ENCODE measurements at regions not wholly inside any gene's neighbourhood (a gene's known extent, or its start where the extent isn't known, plus 50 kb on each side); places are given as distances from the start of the nearest gene placed in this dataset.

DNA sequence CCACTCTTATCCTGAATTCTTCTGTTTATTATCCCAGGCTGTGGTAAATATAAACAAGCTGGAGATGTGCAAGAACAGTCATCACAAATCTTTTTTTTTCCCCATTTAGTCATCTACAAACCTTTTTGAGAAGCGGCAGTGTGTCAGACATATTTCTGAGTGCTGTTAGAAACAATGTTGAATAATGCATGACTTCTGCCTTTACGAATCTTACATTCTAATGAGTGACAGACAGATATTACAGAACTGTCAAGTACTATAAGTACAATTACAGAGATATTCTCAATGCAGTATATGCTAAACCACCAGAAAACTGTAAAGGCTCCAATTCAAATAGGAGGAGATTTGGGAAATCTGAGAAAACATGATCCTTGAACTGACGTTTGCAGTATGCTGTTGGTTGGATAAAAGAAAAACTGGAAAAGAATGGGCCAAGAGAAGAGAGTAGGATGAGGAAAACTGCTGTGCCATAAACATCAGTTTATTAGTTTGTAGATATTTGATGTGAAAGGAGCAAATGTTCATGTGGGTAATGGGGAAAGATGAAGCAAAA is 379.5 kb upstream of the SLC8A1 start:
- DNase-seq (no peak), ATAC-seq (no peak)
- peaks cover 4% of the 10 kb centered on the region for H3K9me3 Mint-ChIP-seq
- H3K4me1 Mint-ChIP-seq: no peaks in the 10 kb centered on the region
- H3K27ac Mint-ChIP-seq: no peak overlapping the region
- H3K36me3 Mint-ChIP-seq (ENCODE audit: low read depth): no peaks in the 10 kb centered on the region
- no peak overlapping the region for H3K4me3 Mint-ChIP-seq
- no peaks in the 10 kb centered on the region for H3K27me3 Mint-ChIP-seq

DNA sequence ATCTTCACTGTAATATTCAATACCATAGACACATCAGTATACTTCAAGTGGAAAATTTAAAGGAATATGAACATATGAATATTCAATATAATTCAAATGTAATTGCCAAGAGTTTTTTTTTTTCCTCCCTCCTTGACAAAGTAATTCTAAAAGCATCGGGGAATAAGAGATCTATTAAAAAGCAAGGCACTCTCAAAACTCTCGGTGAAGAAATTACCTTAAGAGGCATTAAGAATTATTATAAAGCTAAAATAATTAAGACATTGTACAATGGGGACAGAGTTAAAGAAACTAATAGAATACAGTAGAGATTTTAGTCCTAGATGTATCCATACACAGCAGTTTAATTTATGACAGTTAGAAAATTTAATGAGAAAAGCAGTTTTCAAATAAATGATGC is 390.0 kb upstream of the SLC8A1 start:
- H3K9me3 Mint-ChIP-seq: no peaks in the 10 kb centered on the region
- ATAC-seq (no peak), DNase-seq (no peak)
- no peaks in the 10 kb centered on the region for H3K36me3 Mint-ChIP-seq (ENCODE audit: low read depth)
- no peak overlapping the region for H3K27ac Mint-ChIP-seq
- H3K27me3 Mint-ChIP-seq: no peaks in the 10 kb centered on the region
- H3K4me3 Mint-ChIP-seq: no peak overlapping the region
- no peaks in the 10 kb centered on the region for H3K4me1 Mint-ChIP-seq

DNA sequence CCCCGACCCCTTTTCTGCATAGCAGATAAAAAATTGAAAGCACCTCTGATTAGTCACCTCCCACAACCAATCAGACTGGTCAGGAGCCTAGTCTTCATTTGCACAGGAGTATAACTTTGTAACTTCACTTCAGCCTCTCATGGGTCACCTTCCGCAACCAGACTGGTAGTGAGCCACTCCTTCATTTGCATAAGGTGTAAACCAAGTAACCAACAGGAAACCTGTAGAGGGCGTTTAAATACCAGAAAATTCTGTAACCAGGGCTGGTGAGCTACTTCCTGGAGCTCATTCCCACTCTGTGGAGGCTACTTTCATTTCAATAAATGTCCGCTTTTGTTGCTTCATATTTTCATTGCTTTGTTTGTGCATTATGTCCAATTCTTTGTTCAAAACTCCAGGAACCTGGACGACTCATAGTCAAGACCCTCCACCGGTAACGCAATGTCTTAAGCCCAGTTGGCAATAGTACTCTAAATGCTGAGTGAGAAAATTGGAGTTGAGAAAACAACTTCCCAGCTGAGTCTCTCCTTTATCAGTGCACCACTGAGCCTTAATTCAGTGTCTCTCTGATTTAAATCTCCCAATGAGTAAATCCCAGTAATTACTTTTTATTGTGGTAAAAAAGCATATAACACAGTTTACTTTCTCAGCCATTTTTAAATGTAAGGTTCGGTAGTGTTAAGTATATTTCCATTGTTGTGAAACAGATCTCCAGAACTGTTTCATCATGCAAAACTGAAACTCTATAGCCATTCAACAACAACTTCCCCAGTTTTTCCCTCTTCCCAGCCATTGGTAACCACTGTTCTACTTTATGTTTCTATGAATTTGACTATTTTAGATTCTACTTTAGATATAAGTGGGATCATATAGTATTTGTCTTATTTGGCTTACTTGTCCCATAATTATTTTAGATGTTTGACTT is 392.7 kb upstream of the SLC8A1 start:
- Mint-ChIP-seq H3K4me1 (no peaks in the 10 kb centered on the region), H3K36me3 (ENCODE audit: low read depth) (no peaks in the 10 kb centered on the region), H3K27me3 (no peaks in the 10 kb centered on the region), H3K4me3 (no peak overlapping the region), H3K27ac (no peak overlapping the region), H3K9me3 (no peaks in the 10 kb centered on the region)
- DNase-seq (no peak), ATAC-seq (no peak)

DNA sequence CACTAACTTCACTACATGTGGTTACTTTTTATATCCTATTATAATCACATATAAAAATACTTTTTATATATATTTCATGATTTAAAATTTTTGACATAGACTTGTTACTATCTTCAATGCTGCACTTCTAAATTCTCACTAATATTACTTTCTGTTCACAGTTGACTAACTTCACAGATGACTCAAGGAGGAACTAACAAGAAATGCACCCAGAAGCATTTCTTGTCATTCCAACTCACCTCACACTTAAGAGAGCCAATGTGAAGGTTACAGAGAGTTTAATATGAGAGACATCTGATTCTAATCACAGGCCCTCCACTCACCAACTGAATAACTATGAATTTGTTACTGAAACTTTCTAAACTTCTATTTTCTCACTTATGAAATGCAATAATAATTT is 399.8 kb upstream of the SLC8A1 start:
- DNase-seq (no peak), ATAC-seq (no peak)
- H3K27me3 Mint-ChIP-seq: no peaks in the 10 kb centered on the region
- no peaks in the 10 kb centered on the region for H3K4me1 Mint-ChIP-seq
- no peak overlapping the region for H3K27ac Mint-ChIP-seq
- H3K9me3 Mint-ChIP-seq: peaks cover 9% of the 10 kb centered on the region
- H3K4me3 Mint-ChIP-seq: no peak overlapping the region
- no peaks in the 10 kb centered on the region for H3K36me3 Mint-ChIP-seq (ENCODE audit: low read depth)

DNA sequence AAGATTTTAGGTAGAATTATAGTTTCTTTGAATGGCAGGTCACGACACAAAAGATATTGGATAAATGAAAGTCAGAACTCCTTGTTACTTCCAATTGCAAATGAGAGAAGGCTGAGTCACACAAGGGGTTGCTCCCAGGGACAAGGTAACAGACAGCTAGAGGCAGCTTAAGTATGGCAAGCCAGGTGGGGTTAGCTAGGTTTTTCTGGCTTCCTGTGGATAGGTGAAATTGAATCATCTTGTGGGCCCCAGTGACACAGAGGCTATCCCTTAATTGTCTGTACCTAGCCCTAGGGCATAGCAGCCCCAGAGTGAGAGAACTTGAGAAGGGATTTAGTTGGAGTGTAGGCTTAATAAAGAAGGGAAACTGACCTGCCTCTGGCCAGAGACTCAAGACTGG is 407.7 kb upstream of the SLC8A1 start:
- DNase-seq (no peak), ATAC-seq (no peak)
- Mint-ChIP-seq H3K4me3 (no peak overlapping the region), H3K27ac (no peak overlapping the region), H3K27me3 (no peaks in the 10 kb centered on the region), H3K9me3 (no peaks in the 10 kb centered on the region), H3K36me3 (ENCODE audit: low read depth) (no peaks in the 10 kb centered on the region), H3K4me1 (no peaks in the 10 kb centered on the region)

DNA sequence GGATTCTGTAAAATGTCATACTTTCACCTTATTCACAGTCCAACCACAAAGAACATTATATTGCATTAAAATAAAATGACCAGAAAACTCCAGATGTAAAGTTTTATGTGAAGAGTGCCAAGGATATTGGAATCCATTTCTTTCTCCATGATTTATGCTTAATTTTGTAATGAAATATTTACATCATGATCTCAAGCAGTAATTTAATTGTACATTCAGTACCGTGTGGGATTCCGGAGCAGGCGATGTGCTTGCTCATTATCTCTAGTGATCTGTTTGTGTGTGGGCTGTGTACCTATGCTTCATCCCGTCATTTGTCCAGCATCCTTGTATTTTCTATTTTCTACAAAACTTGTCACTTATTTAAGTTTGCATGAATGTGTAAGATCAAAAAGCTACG is 415.9 kb upstream of the SLC8A1 start:
- no peak overlapping the region for H3K4me3 Mint-ChIP-seq
- H3K27me3 Mint-ChIP-seq: no peaks in the 10 kb centered on the region
- H3K36me3 Mint-ChIP-seq (ENCODE audit: low read depth): no peaks in the 10 kb centered on the region
- DNase-seq: no peak
- no peaks in the 10 kb centered on the region for H3K4me1 Mint-ChIP-seq
- H3K27ac Mint-ChIP-seq: no peak overlapping the region
- no peak for ATAC-seq
- no peaks in the 10 kb centered on the region for H3K9me3 Mint-ChIP-seq

DNA sequence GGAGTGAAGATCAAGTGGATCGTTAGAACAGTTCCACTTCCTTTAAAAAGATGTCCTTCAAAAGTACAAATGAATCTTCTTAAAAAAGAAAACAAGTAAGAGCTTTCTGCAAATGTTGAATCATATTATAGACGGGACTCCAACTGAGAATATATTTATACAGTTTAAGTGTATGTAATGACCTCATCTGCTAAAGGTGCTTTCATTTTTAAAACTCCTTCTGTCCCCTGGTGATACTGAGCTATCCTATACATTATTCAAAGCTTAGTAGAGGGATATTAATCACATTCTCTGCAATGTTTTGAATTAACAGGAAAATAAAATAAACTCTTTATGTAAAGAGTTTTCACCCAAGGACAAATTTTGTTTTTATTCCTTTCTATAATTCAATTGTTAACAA is 420.7 kb upstream of the SLC8A1 start:
- ATAC-seq (no peak), DNase-seq (no peak)
- Mint-ChIP-seq H3K27ac (no peak overlapping the region), H3K4me1 (no peaks in the 10 kb centered on the region), H3K4me3 (no peak overlapping the region), H3K36me3 (ENCODE audit: low read depth) (no peaks in the 10 kb centered on the region), H3K27me3 (no peaks in the 10 kb centered on the region), H3K9me3 (no peaks in the 10 kb centered on the region)

DNA sequence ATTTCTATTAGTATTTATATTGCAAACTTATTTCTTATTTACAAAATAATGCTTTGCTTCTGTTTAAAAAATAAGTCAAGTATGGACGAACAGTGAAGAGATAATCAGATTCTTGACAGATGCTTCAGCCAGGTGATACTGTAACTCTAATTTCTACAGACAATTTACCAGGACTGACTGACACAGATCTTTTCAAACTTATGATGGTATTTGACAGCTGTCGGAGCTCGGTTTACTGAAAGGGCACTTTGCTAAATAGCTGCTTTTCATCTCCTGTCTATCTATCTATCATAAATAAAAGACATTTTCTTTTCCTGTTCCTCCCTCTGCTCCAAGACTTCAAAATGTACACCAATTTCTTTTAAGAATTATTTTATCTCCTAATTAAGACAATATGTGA is 422.5 kb upstream of the SLC8A1 start:
- Mint-ChIP-seq H3K27ac (no peak overlapping the region), H3K36me3 (ENCODE audit: low read depth) (no peaks in the 10 kb centered on the region), H3K9me3 (no peaks in the 10 kb centered on the region), H3K4me1 (no peaks in the 10 kb centered on the region), H3K27me3 (no peaks in the 10 kb centered on the region), H3K4me3 (no peak overlapping the region)
- DNase-seq (no peak), ATAC-seq (no peak)

DNA sequence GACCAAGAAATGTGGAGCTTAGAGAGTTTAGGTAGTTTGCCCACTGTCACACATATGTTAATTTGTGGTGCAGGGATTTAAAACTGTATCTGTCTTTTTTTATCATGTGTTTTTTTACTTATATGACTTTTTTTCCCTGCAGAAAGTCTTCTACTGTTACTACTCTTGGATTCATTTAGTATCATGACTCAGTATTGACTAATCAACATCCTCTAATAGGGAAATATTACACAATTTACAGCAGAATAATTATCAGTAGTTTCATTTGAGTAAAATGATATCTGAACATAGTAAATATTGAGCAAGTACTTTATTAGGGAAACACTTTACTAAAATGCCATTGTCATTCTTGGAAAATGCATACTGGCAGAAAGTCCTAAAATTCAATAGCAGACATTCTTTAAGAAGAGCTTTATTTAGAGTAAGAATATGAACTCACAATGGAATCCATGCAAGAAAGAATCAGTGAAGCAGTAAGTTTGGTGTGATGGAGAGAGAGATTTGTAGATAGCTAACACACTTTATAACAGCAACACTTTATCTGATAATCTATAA is 425.9 kb upstream of the SLC8A1 start:
- no peaks in the 10 kb centered on the region for H3K36me3 Mint-ChIP-seq (ENCODE audit: low read depth)
- ATAC-seq: no peak
- no peaks in the 10 kb centered on the region for H3K4me1 Mint-ChIP-seq
- H3K9me3 Mint-ChIP-seq: no peaks in the 10 kb centered on the region
- no peak overlapping the region for H3K27ac Mint-ChIP-seq
- DNase-seq: no peak
- no peaks in the 10 kb centered on the region for H3K27me3 Mint-ChIP-seq
- H3K4me3 Mint-ChIP-seq: no peak overlapping the region

DNA sequence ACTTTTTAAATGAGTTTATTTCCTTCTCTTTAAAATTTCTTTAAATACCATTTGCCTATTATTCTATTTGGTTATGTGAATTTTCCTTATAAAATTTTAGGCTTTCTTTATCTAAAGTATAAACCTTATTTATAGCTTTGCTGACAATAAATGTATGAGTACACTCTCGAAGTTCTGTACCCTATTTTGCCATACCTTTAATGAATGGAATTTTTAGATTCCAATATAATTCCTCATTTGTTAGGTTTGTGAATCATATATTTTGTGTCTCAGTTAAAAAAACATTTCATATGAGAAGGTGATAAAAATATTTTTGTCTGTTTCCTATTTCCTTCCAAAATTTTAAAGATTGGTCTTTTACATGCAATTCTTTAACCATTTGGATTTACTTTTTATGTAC is 427.4 kb upstream of the SLC8A1 start:
- Mint-ChIP-seq H3K9me3 (no peaks in the 10 kb centered on the region), H3K27me3 (no peaks in the 10 kb centered on the region), H3K4me3 (no peak overlapping the region), H3K4me1 (no peaks in the 10 kb centered on the region), H3K27ac (no peak overlapping the region), H3K36me3 (ENCODE audit: low read depth) (no peaks in the 10 kb centered on the region)
- ATAC-seq: no peak
- DNase-seq: no peak

DNA sequence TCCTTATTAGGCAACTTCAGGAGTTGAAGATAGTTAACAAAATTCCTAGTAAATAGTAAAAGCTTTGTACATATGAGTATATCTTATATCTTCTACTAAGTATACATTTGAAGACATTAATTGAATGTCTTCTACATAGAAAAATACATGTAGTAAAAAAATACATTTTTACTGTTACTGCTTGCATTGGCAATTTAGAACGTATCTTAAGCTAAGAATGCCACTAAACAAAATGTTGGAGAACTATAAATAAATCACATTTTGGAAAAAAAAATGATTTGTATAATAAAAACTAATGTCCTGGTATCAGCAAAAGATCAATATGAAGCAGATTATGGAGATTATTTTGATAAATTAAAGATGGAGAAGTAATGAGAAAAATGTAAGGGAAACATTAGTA is 434.2 kb upstream of the SLC8A1 start:
- no peak overlapping the region for H3K4me3 Mint-ChIP-seq
- ATAC-seq: no peak
- peaks cover 5% of the 10 kb centered on the region for H3K9me3 Mint-ChIP-seq
- H3K27ac Mint-ChIP-seq: no peak overlapping the region
- DNase-seq: no peak
- no peaks in the 10 kb centered on the region for H3K4me1 Mint-ChIP-seq
- no peaks in the 10 kb centered on the region for H3K27me3 Mint-ChIP-seq
- H3K36me3 Mint-ChIP-seq (ENCODE audit: low read depth): no peaks in the 10 kb centered on the region

DNA sequence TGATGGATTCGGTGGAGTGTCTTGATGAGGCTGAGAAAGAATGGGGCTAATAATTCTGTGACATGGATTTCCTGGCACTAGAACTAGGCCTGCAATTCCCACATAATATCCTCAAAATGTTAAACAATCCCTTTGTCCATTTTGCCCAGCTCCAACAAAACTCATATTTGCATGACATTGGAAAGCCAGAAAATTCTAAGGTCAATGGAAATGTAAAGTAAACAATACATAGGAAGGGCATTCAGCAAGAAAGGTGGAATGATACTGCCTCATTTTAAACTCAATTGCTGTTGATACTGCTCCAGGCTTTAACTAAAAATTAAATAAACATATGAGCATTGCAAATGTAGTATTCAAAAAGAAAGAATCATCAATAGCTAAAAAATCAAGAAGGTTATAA is 434.8 kb upstream of the SLC8A1 start:
- no peaks in the 10 kb centered on the region for H3K4me1 Mint-ChIP-seq
- no peak overlapping the region for H3K4me3 Mint-ChIP-seq
- H3K9me3 Mint-ChIP-seq: peaks cover 5% of the 10 kb centered on the region
- no peaks in the 10 kb centered on the region for H3K27me3 Mint-ChIP-seq
- DNase-seq: no peak
- H3K27ac Mint-ChIP-seq: no peak overlapping the region
- no peak for ATAC-seq
- H3K36me3 Mint-ChIP-seq (ENCODE audit: low read depth): no peaks in the 10 kb centered on the region

DNA sequence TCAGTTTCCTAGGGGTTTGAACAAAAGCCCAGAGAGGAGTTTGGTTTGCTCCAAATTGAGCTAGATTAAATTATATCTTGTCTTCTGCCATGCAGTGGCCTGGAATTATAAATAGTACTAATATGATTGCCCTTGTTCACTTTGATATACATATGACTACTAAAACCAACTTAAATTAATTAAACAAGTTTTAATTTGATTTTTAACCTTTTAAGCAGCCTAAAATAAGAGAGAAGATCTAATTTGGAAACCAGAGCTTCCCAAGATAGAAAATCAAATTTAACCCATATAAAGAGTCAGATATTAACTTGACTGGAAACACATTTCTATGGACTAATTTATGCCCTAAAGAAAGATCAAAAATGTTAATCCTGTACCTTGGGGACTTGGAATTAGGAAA is 444.5 kb upstream of the SLC8A1 start:
- H3K4me3 Mint-ChIP-seq: no peak overlapping the region
- no peaks in the 10 kb centered on the region for H3K36me3 Mint-ChIP-seq (ENCODE audit: low read depth)
- DNase-seq (no peak), ATAC-seq (no peak)
- no peaks in the 10 kb centered on the region for H3K4me1 Mint-ChIP-seq
- H3K27me3 Mint-ChIP-seq: no peaks in the 10 kb centered on the region
- no peaks in the 10 kb centered on the region for H3K9me3 Mint-ChIP-seq
- H3K27ac Mint-ChIP-seq: no peak overlapping the region

DNA sequence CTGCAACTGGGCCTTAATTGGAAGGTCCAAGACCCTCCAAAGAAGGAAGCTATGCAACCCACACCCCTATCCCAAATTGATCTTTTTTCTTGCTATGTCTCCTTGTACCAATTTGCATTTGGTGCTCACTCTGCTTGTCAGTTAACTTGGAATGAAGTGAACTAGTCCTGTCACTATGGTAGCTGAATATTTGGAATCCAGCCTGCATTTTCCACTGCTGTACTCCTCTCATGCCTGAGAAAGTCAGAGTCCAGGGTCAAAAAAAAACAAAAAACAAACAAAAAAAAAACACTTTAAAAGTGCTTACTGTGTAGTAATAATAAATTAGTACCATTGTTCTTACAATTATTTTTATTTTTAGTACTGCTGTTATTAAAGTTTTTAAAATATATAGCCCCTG is 462.8 kb upstream of the SLC8A1 start:
- H3K4me3 Mint-ChIP-seq: no peak overlapping the region
- H3K4me1 Mint-ChIP-seq: no peaks in the 10 kb centered on the region
- H3K9me3 Mint-ChIP-seq: peaks cover 4% of the 10 kb centered on the region
- H3K27ac Mint-ChIP-seq: no peak overlapping the region
- ATAC-seq: no peak
- DNase-seq: no peak
- H3K27me3 Mint-ChIP-seq: no peaks in the 10 kb centered on the region
- no peaks in the 10 kb centered on the region for H3K36me3 Mint-ChIP-seq (ENCODE audit: low read depth)

DNA sequence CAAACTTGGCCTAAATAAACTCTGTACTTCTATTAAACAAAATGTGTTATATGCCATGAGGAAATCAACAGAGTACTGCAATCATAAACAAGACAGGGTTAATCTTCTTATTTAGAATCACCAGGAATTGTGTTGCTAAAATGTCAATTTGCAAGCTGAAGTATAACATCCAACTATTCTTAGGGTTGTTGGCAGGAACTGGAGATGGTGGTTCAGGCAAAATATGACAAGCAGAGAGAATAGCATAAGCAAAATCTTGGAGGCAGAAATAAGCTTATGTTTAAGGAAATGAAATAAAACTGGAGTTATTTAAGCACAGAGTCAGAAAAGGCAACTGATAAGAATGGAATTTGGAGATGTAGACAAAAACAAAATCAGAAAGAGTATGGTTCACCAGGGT is 463.8 kb upstream of the SLC8A1 start:
- Mint-ChIP-seq H3K9me3 (peaks cover 4% of the 10 kb centered on the region), H3K36me3 (ENCODE audit: low read depth) (no peaks in the 10 kb centered on the region), H3K27ac (no peak overlapping the region), H3K4me1 (no peaks in the 10 kb centered on the region), H3K27me3 (no peaks in the 10 kb centered on the region), H3K4me3 (no peak overlapping the region)
- DNase-seq (no peak), ATAC-seq (no peak)
